ENCODE measurements at regions not wholly inside any gene's neighbourhood (a gene's known extent, or its start where the extent isn't known, plus 50 kb on each side); places are given as distances from the start of the nearest gene placed in this dataset.

DNA sequence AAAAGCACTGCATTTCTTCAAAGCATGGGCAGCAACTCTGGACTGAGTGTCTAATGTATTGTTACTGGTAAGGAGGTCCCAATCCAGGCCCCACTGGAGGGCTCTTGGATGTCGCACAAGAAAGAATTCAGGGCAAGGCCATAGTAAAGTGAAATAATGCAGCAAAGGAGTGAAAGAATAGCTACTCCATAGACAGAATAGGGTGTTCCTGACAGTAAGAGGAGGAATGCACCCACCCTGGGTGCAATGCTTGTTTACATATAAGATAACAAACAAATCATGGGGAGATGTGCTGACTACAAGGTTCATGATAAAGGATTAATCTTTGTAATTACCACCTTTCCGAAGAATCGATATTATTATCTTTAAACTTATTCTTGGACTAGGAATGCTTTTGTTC is 58.8 kb upstream of the ABCC4 start:
- 76 to 79% methylated on average over 3 of the region's 3 CpGs for WGBS, 2 donors
- H3K4me3 ChIP-seq (ENCODE audit: low read depth, poor library complexity, severe bottlenecking), result no peak overlapping the region
- TF ChIP-seq, protein P1, sequence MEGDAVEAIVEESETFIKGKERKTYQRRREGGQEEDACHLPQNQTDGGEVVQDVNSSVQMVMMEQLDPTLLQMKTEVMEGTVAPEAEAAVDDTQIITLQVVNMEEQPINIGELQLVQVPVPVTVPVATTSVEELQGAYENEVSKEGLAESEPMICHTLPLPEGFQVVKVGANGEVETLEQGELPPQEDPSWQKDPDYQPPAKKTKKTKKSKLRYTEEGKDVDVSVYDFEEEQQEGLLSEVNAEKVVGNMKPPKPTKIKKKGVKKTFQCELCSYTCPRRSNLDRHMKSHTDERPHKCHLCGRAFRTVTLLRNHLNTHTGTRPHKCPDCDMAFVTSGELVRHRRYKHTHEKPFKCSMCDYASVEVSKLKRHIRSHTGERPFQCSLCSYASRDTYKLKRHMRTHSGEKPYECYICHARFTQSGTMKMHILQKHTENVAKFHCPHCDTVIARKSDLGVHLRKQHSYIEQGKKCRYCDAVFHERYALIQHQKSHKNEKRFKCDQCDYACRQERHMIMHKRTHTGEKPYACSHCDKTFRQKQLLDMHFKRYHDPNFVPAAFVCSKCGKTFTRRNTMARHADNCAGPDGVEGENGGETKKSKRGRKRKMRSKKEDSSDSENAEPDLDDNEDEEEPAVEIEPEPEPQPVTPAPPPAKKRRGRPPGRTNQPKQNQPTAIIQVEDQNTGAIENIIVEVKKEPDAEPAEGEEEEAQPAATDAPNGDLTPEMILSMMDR (IDR thresholded peaks at IDR 0.05), result no peak
- no peak for TF ChIP-seq POLR2A (IDR thresholded peaks at IDR 0.05)
- intact Hi-C loops (cut with DNase I; ENCODE audit: low total_unique reads), result no loop called here
- DNase-seq (ENCODE audit: low spot score in 2 of 2), result no peak

DNA sequence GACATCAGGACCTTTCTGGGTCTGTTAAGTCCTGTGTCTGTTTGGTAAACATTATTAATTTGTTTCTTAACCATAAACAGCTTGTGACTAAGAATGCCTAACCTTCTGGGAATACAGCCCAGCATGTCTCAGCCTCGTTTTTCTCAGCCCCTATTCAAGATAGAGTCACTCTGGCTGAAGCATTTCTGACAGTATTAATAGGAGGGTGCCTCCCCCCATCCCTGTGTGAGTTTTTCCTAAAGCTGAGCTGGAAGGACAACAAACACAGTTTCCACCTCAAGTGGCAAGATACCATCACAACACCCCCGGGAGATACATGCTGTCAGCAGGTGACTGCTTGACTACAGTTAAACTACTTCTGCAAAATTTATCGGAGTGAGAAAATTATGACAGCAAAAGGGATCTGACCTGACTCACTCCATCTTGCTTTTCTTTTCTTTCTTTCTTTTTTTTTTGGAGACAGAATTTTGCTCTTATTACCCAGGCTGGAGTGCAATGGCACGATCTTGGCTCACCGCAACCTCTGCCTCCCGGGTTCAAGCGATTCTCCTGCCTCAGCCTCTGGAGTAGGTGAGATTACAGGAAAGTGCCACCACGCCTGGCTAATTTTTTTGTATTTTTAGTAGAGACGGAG is 59.3 kb upstream of the ABCC4 start:
- no peak overlapping the region for H3K4me3 ChIP-seq (ENCODE audit: low read depth, poor library complexity, severe bottlenecking)
- no peak for DNase-seq (ENCODE audit: low spot score in 2 of 2)
- 61 to 72% methylated on average over 9 of the region's 9 CpGs for WGBS, 2 donors
- no peak for TF ChIP-seq POLR2A (IDR thresholded peaks at IDR 0.05)
- TF ChIP-seq, protein P1 (IDR thresholded peaks at IDR 0.05), result no peak
- intact Hi-C loops (cut with DNase I; ENCODE audit: low total_unique reads), result no loop called here

DNA sequence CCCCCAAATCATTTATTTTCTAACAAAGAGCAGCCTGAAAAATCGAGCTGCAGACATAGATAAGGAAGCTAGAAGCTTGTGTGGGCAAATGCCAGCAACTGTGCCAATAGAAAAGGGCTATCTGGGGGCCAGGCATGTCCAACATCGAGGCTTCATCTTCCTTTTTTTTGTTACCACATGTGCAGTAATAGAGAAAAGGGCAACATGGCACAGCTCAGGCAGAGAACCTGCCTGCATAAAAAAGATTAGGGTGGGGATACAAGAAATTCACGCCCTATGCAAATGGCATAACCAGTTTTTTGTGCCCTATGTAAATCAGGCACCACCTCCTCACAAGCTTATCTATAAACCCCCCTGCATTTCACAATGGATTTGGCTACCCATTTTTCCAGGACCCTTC is 60.4 kb upstream of the ABCC4 start:
- TF ChIP-seq POLR2A (IDR thresholded peaks at IDR 0.05), result no peak
- TF ChIP-seq, protein P1 (IDR thresholded peaks at IDR 0.05), result no peak
- WGBS, 2 donors, result 54 to 61% methylated on average over 3 of the region's 3 CpGs
- no peak for DNase-seq (ENCODE audit: low spot score in 2 of 2)
- H3K4me3 ChIP-seq (ENCODE audit: low read depth, poor library complexity, severe bottlenecking), result no peak overlapping the region
- intact Hi-C loops (cut with DNase I; ENCODE audit: low total_unique reads), result no loop called here

DNA sequence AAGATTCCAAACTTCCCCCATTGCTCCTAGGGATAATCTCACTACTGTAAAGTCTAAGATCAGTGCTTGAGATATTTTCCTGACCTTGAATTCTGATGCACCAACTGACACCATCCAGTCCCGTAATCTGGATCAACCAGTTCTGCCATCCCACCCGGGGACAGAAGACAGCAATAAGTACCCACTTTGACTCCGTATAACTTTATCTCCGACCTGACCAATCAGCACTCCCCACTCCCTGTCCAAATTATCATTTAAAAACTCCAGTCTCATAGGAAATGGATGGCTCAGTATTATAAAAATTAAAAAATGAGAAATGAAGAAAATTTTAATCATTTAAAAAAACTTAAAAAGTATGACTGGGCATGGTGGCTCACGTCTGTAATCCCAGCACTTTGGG is 61.4 kb upstream of the ABCC4 start:
- WGBS, 2 donors, result 64 to 78% methylated on average over 5 of the region's 5 CpGs
- no peak overlapping the region for H3K4me3 ChIP-seq (ENCODE audit: low read depth, poor library complexity, severe bottlenecking)
- DNase-seq (ENCODE audit: low spot score in 2 of 2), result no peak
- TF ChIP-seq, protein P1 (IDR thresholded peaks at IDR 0.05), result no peak
- no peak for TF ChIP-seq POLR2A (IDR thresholded peaks at IDR 0.05)
- intact Hi-C loops (cut with DNase I; ENCODE audit: low total_unique reads), result no loop called here

DNA sequence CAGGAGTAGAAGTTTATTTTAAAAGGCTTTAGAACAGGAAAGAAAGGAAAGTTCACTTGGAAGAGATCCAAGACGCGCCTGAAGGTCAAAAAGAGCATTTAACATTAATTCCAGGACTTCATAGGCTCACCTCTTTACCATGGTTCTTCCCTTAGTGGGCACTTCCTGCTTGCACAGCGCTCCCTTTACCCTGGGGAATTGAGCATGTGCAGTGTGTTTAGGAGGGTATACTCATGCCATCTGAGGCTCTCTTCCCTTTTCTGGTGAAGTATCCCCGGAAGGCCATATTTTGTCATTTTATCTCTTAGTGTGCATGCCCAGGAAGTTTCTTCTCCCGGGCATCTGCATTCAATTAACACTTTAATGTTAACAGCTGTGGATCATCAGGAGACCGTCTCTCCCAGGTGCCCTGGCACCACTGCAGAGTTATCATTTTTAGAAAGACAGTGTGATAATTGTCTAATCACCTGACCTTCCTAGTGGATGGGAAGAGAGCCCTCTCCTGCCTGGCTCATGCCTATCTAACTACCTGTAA is 66.1 kb upstream of the ABCC4 start:
- 46 to 51% methylated on average over 6 of the region's 6 CpGs for WGBS, 2 donors
- DNase-seq (ENCODE audit: low spot score in 2 of 2), result no peak
- intact Hi-C loops (cut with DNase I; ENCODE audit: low total_unique reads), result no loop called here
- no peak for TF ChIP-seq POLR2A (IDR thresholded peaks at IDR 0.05)
- TF ChIP-seq, protein P1 (IDR thresholded peaks at IDR 0.05), result no peak
- H3K4me3 ChIP-seq (ENCODE audit: low read depth, poor library complexity, severe bottlenecking), result no peak overlapping the region

DNA sequence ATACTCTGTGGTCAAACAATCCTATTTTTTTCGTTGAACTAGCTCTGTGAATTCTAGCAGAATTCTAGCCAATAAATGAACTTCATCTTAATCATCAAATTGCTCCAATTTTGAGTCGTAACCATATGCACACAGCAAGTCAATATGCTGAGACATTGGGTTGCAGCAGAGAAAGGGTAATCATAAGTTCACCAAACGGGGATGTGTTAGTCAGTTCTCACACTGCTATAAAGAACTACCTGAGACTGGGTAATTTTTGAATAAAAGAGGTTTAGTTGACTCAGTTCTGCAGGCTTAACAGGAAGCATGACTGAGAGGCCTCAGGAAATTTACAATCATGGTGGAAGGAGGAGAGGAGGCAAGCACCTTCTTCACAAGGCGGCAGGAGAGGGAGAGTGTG is 67.7 kb upstream of the ABCC4 start:
- intact Hi-C loops (cut with DNase I; ENCODE audit: low total_unique reads), result no loop called here
- TF ChIP-seq, protein P1 (IDR thresholded peaks at IDR 0.05), result no peak
- no peak for TF ChIP-seq POLR2A (IDR thresholded peaks at IDR 0.05)
- 78% methylated on average over 4 of the region's 4 CpGs for WGBS, 2 donors
- no peak for DNase-seq (ENCODE audit: low spot score in 2 of 2)
- no peak overlapping the region for H3K4me3 ChIP-seq (ENCODE audit: low read depth, poor library complexity, severe bottlenecking)
